ENCODE measurements at regions not wholly inside any gene's neighbourhood (a gene's known extent, or its start where the extent isn't known, plus 50 kb on each side); places are given as distances from the start of the nearest gene placed in this dataset.

GRCh38 chr4:32429151-32429550 lies 1709.0 kb downstream of the PCDH7 start:
- DNase-seq (ENCODE audit: insufficient read length) (no peak), FAIRE-seq (no peak)
- TF ChIP-seq TAF1 (IDR thresholded peaks at IDR 0.05; ENCODE audit: borderline replicate concordance, low read depth, low read length) (no peak), POLR2A (IDR thresholded peaks at IDR 0.05; ENCODE audit: low read depth, low read length) (no peak), POLR2AphosphoS5 (IDR thresholded peaks at IDR 0.05; ENCODE audit: low read depth, low read length) (no peak)

DNA sequence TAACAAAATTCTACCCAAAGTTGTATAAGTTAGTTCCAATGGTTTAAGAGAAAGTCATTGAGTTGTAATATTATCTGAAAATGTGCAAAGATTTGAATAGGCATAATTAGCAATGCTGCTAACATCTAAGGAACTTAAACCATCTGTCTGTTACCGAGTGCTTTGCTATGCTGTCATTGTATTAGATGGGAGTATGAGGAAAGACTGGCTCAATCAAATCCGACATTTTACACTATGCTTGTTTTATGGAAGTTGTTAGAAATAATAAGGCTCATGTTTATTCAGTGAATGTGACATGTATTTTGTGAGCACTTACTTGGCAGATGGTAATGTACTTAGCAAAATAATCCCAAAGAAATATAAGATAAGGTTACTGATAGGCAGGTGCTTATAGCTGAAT lies 1715.1 kb downstream of the PCDH7 start:
- TF ChIP-seq POLR2AphosphoS5 (IDR thresholded peaks at IDR 0.05; ENCODE audit: low read depth, low read length) (no peak), POLR2A (IDR thresholded peaks at IDR 0.05; ENCODE audit: low read depth, low read length) (no peak), TAF1 (IDR thresholded peaks at IDR 0.05; ENCODE audit: borderline replicate concordance, low read depth, low read length) (no peak)
- no peak for FAIRE-seq
- DNase-seq (ENCODE audit: insufficient read length): no peak

DNA sequence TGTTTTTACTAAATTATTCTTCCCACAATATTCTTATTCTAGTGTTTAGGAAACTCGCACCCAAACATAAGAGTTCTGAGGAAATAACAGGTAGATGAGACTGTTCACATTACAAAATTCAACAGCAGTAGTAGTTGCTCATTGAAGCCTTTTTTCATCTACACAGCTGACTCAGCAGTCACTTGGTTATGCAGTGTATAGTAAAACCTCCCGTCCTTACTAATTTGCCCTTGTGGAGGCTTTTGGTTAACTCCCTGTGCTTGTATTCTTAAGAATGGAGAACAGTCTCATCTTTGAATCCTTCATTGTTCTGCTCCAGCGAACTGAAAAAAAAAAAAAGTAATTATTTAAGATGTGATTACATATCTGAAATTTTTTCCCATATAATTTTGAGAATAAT lies 1716.6 kb downstream of the PCDH7 start:
- FAIRE-seq (no peak), DNase-seq (ENCODE audit: insufficient read length) (no peak)
- no peak for TF ChIP-seq POLR2A (IDR thresholded peaks at IDR 0.05; ENCODE audit: low read depth, low read length)

DNA sequence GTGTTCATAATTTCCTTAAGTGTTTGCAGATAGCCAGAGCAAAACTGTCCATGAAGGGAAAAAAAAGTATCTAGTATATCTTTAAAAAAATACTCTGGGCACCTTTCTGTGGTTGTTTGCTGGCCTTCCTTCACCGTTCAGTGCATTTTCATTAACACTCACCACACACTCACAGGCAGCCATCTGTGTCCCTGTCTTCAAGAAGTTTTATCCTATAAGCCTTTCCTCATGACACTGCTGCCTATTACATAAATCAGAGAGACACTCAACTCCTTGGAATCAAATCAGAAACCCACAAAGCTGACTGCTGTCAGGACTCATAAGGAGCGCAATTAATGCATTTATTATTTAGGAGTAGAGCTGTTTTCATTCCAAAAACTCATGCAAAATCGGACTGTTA lies 1720.2 kb downstream of the PCDH7 start:
- no peak for DNase-seq (ENCODE audit: insufficient read length)
- FAIRE-seq: no peak
- TF ChIP-seq POLR2AphosphoS5 (IDR thresholded peaks at IDR 0.05; ENCODE audit: low read depth, low read length) (no peak), POLR2A (IDR thresholded peaks at IDR 0.05; ENCODE audit: low read depth, low read length) (no peak), TAF1 (IDR thresholded peaks at IDR 0.05; ENCODE audit: borderline replicate concordance, low read depth, low read length) (no peak)

GRCh38 chr4:32454482-32454881 lies 1734.3 kb downstream of the PCDH7 start:
- TF ChIP-seq POLR2AphosphoS5 (IDR thresholded peaks at IDR 0.05; ENCODE audit: low read depth, low read length) (no peak), POLR2A (IDR thresholded peaks at IDR 0.05; ENCODE audit: low read depth, low read length) (no peak), TAF1 (IDR thresholded peaks at IDR 0.05; ENCODE audit: borderline replicate concordance, low read depth, low read length) (no peak)
- DNase-seq (ENCODE audit: insufficient read length) (no peak), FAIRE-seq (no peak)

- no peak for TF ChIP-seq TAF1 (IDR thresholded peaks at IDR 0.05; ENCODE audit: borderline replicate concordance, low read depth, low read length)
- TF ChIP-seq POLR2AphosphoS5 (IDR thresholded peaks at IDR 0.05; ENCODE audit: low read depth, low read length): no peak
- no peak for TF ChIP-seq POLR2A (IDR thresholded peaks at IDR 0.05; ENCODE audit: low read depth, low read length)
- DNase-seq (ENCODE audit: insufficient read length): no peak
- FAIRE-seq: no peak
These were observed 1735.1 kb downstream of the PCDH7 start for GRCh38 chr4:32455231-32455630.

DNA sequence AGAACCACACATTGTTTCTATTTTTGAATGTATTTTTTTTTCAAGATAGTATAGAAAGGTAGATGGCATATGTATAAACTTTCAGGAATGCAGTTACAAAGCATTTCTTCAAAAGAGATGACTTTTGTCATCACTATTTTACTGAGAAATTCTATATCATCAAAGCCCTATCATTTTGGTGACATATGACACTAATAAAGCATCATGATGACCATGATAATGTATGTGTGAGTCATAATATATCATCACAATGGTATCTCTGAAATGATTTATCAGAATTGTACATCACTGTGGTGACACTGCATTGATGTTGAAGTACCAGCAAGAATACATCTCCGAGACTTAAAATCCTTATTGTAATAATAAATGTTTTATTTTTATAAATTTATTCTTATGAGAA lies 1740.8 kb downstream of the PCDH7 start:
- DNase-seq (ENCODE audit: insufficient read length) (no peak), FAIRE-seq (no peak)
- TF ChIP-seq POLR2A (IDR thresholded peaks at IDR 0.05; ENCODE audit: low read depth, low read length) (no peak), POLR2AphosphoS5 (IDR thresholded peaks at IDR 0.05; ENCODE audit: low read depth, low read length) (no peak), TAF1 (IDR thresholded peaks at IDR 0.05; ENCODE audit: borderline replicate concordance, low read depth, low read length) (no peak)

GRCh38 chr4:32462944-32463343 lies 1742.8 kb downstream of the PCDH7 start:
- FAIRE-seq (no peak), DNase-seq (ENCODE audit: insufficient read length) (no peak)
- TF ChIP-seq POLR2A (IDR thresholded peaks at IDR 0.05; ENCODE audit: low read depth, low read length) (no peak), POLR2AphosphoS5 (IDR thresholded peaks at IDR 0.05; ENCODE audit: low read depth, low read length) (no peak)

DNA sequence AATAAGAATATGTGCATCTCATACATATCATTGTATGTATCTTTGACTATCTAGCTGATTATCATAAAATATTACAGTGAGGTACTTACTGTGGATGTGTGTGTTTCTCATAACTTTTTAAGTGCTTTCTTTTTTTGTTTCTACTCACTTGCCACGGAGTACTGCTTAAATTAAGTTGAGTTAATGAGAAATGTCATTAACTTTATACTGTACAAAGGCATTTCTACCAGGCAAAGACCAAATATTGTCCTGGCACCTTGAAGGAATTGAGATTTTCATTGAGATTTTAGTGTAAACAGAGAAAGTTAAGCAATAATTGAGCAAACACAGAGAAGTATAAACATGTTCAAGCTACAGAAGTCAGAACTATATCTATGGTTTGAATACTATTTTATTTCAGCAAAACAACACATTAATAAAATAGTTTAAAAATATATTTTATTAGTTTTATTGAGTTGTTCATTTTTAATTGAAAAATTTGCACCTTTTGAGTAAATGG lies 1750.0 kb downstream of the PCDH7 start:
- DNase-seq (ENCODE audit: insufficient read length) (no peak), FAIRE-seq (no peak)
- TF ChIP-seq POLR2A (IDR thresholded peaks at IDR 0.05; ENCODE audit: low read depth, low read length) (no peak), TAF1 (IDR thresholded peaks at IDR 0.05; ENCODE audit: borderline replicate concordance, low read depth, low read length) (no peak), POLR2AphosphoS5 (IDR thresholded peaks at IDR 0.05; ENCODE audit: low read depth, low read length) (no peak)

GRCh38 chr4:32472918-32473317 lies 1752.7 kb downstream of the PCDH7 start:
- TF ChIP-seq TAF1 (IDR thresholded peaks at IDR 0.05; ENCODE audit: borderline replicate concordance, low read depth, low read length) (no peak), POLR2AphosphoS5 (IDR thresholded peaks at IDR 0.05; ENCODE audit: low read depth, low read length) (no peak), POLR2A (IDR thresholded peaks at IDR 0.05; ENCODE audit: low read depth, low read length) (no peak)
- no peak for FAIRE-seq
- no peak for DNase-seq (ENCODE audit: insufficient read length)

- no peak for FAIRE-seq
These were observed 1755.5 kb downstream of the PCDH7 start for GRCh38 chr4:32475710-32476109.

DNA sequence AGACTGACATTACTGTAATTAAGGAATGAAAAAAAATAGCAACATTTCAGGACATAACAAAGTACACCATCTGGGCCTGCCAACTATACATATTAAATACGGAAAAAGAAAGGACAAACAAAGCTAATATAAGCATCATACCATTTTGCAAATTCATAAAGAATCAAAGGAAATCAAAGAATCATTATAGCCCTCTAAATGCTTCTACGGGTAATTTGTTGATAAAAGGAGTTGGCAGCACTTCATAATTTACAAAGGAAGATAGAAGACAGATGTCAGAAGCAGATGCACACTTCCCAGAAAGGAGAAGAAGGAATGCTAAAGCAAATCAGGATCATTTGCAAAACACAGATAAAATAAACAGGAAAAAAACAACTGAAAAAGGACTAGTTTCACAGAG lies 1757.3 kb downstream of the PCDH7 start:
- TF ChIP-seq POLR2AphosphoS5 (IDR thresholded peaks at IDR 0.05; ENCODE audit: low read depth, low read length) (no peak), POLR2A (IDR thresholded peaks at IDR 0.05; ENCODE audit: low read depth, low read length) (no peak), TAF1 (IDR thresholded peaks at IDR 0.05; ENCODE audit: borderline replicate concordance, low read depth, low read length) (no peak)
- DNase-seq (ENCODE audit: insufficient read length) (no peak), FAIRE-seq (no peak)

More at GRCh38 chr4:32475710-32476109, 1755.5 kb downstream of the PCDH7 start:
- TF ChIP-seq POLR2A (IDR thresholded peaks at IDR 0.05; ENCODE audit: low read depth, low read length) (no peak), TAF1 (IDR thresholded peaks at IDR 0.05; ENCODE audit: borderline replicate concordance, low read depth, low read length) (no peak), POLR2AphosphoS5 (IDR thresholded peaks at IDR 0.05; ENCODE audit: low read depth, low read length) (no peak)
- DNase-seq (ENCODE audit: insufficient read length): no peak

- DNase-seq (ENCODE audit: insufficient read length) (no peak), FAIRE-seq (no peak)
- TF ChIP-seq TAF1 (IDR thresholded peaks at IDR 0.05; ENCODE audit: borderline replicate concordance, low read depth, low read length): no peak
- no peak for TF ChIP-seq POLR2AphosphoS5 (IDR thresholded peaks at IDR 0.05; ENCODE audit: low read depth, low read length)
- no peak for TF ChIP-seq POLR2A (IDR thresholded peaks at IDR 0.05; ENCODE audit: low read depth, low read length)
These were observed 1765.8 kb downstream of the PCDH7 start for GRCh38 chr4:32485956-32486355.
